ENCODE measurements at regions not wholly inside any gene's neighbourhood (a gene's known extent, or its start where the extent isn't known, plus 50 kb on each side); places are given as distances from the start of the nearest gene placed in this dataset.

GRCh38 chr2:220961143-220961860 lies 610.8 kb downstream of the EPHA4 start:
- no peak for DNase-seq (ENCODE audit: low read depth in 3 of 3)

GRCh38 chr2:220962556-220962955 lies 609.5 kb downstream of the EPHA4 start:
- DNase-seq (ENCODE audit: low read depth in 3 of 3), result no peak

- DNase-seq (ENCODE audit: low read depth in 3 of 3), result no peak
These were observed 609.0 kb downstream of the EPHA4 start for GRCh38 chr2:220963076-220963475.

DNA sequence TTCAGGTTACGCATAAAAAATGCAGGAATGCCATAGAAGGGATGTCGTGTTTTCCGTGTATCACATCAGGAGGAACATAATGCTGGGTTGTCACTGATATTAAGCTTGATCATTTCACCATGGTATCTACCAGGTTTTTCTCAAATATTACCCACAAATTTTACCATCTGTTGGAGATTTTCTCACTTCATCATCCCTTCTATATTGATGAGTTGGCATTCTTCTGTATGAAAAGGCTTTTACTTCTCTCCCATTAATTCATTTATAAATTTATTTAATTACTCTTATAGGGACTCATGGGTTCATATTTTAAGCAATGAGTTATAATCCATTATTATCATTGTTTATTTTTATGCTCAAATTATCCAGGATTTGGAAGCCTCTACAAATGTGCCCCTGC lies 608.2 kb downstream of the EPHA4 start:
- DNase-seq (ENCODE audit: low read depth in 3 of 3), result no peak

- DNase-seq (ENCODE audit: low read depth in 3 of 3), result no peak
These were observed 605.5 kb downstream of the EPHA4 start for GRCh38 chr2:220966636-220967035.

GRCh38 chr2:220969348-220969747 lies 602.8 kb downstream of the EPHA4 start:
- no peak for DNase-seq (ENCODE audit: low read depth in 3 of 3)

DNA sequence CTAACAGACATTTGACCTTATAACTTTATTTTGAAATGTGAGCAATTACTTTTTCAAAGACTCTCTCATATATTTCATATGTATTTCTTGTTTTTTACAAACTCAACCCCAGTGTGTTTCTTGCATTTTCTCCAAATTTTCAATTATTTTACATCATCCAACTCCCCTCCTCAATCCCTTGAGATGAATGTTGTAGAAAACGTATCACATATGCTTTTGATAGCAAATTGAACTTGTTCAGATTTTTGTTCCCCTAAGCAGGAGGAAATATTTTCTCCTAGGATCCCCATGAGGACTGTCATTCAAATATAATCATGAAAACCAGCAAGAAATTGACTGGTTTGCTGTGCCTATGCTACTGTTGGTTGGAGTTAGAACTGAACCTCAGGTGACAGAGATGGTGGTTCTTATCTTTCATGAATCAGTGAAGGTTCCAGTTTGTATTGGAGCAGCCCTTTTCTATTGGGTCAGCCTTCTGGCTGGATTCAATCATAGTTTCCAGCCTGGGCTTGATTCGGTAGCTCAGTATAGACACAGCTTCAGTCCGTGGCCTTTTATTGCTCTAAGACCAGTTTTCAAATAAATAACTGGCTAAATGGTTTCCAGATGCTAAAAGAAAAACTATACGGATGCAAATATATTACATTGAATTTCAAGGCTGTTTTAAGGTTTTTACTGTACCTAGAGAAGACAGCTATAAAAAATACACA lies 591.0 kb downstream of the EPHA4 start:
- DNase-seq (ENCODE audit: low read depth in 3 of 3), result no peak

- no peak for DNase-seq (ENCODE audit: low read depth in 3 of 3)
These were observed 590.2 kb downstream of the EPHA4 start for GRCh38 chr2:220981926-220982325.

DNA sequence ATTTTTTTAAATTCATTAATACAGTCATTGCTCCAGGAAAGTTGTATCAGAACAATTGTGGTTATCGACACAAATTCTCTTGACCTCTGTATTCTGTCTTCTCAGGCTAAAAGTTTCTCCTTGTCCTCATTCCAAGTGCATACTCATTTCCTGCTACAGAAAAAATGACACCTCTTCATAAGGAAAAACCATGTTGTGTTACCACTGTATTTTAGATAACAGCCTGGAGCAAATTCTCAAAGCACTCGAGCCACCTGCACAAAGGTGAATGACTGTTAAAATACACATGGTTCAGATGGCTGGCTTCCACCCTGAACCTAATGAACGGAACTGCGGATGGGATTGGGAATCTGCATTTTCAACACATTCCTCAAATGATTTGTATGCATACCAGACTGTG lies 586.5 kb downstream of the EPHA4 start:
- DNase-seq (ENCODE audit: low read depth in 3 of 3), result no peak

- DNase-seq (ENCODE audit: low read depth in 3 of 3), result no peak
These were observed 584.3 kb downstream of the EPHA4 start for GRCh38 chr2:220987839-220988238.

DNA sequence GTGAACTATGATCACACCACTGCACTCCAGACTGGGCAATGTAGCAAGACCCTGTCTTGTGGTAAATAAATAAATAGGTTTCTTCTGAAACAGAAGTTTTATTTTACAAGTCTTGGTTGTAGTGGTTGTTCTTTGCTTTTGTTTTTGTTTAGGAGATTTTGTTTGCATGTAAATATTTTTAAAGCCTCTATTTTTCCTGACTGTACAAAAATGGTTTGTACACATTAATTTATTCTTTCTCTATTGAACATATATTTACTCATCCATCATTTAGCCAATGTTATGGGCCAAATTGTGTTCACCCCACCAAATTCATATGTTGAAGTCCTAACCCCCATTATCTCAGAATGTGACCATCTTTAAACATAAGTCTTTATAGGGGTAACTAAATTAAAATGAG lies 580.1 kb downstream of the EPHA4 start:
- no peak for DNase-seq (ENCODE audit: low read depth in 3 of 3)

- DNase-seq (ENCODE audit: low read depth in 3 of 3), result no peak
These were observed 577.3 kb downstream of the EPHA4 start for GRCh38 chr2:220994846-220995245.

- DNase-seq (ENCODE audit: low read depth in 3 of 3), result no peak
These were observed 576.5 kb downstream of the EPHA4 start for GRCh38 chr2:220995581-220995980.

GRCh38 chr2:220998156-220998555 lies 573.9 kb downstream of the EPHA4 start:
- no peak for DNase-seq (ENCODE audit: low read depth in 3 of 3)

DNA sequence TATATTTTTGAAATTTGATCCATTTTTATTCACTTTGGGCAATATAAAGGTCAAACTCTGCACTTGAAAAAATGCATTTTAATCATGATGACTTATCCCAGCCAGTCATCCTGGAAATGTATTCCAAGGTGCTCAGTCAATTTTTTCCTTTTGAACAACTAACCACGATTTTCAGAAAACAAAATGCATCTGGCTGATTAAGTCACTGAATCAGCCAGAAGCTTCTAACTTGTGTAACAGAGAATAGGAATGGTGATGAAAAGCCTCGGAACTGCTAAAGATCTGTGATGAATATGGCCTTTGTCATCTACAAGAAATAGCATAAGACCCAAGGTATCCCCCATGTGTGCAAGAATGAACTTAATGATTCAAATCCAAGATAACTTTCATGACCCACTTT lies 572.7 kb downstream of the EPHA4 start:
- no peak for DNase-seq (ENCODE audit: low read depth in 3 of 3)

GRCh38 chr2:221001381-221001801 lies 570.7 kb downstream of the EPHA4 start:
- no peak for DNase-seq (ENCODE audit: low read depth in 3 of 3)

DNA sequence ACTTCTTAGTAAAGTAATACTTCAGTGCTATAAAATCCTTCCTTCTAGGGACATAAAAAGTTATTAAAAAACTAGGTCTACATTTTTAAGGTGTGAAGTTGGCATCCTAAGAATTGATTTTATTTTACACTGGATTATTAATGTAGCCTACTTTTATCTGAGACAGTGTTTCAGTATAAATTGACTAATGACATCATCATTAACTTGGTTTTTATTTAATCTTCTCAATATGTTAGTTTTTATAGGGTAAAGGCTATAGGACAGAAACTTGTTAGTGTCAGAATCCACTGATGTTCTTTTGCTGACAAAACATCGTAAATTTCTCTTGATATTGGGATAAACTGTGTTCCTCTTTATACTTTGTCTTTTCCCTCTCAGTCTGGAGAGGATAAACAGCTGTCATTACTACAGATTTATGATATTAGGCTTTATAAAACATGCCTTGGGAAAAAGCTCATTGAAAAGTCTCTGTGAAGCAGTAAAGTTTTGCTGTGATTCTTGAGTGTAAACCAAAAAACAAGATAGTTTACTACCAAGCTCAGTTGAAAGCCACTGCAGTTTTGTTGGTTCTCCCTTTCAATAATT lies 569.9 kb downstream of the EPHA4 start:
- DNase-seq (ENCODE audit: low read depth in 3 of 3), result no peak

DNA sequence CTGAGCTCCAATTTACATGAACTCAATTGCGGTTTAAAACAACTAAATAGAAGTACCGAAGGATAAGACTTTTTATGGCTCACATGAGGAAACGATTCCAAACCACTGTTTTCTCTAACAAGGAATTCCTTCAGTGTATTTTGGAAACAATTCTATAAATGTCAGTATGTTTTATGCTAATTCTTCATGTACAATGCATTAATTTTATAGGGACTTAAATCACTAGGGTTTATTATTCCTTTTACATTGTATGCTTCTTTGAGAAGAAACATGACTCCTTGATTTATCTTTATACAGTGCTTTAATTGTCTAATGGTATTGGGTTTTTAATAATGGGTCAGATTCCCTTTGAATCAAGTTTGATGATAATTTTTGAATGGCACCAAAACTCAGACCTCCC lies 566.8 kb downstream of the EPHA4 start:
- no peak for DNase-seq (ENCODE audit: low read depth in 3 of 3)

DNA sequence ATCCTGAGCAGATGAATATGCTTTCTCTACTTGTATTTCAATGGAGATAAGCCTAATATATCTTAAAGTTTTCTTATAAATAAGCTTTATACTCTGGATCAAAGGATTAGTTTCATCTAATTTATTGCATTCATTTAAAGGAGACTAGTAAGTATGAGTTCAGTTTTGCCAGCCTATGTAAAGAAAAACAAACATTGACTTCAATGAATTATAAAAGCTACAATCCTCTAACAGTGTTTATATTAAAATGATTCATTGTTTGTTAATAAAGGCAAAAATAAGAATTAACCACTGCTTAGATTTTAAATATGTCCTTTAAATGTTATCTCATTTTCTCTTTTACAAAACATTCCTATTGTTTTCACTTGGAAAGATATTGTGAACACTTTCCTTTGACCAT lies 566.0 kb downstream of the EPHA4 start:
- no peak for DNase-seq (ENCODE audit: low read depth in 3 of 3)

- no peak for DNase-seq (ENCODE audit: low read depth in 3 of 3)
These were observed 555.6 kb downstream of the EPHA4 start for GRCh38 chr2:221016551-221016950.

GRCh38 chr2:221018262-221018661 lies 553.8 kb downstream of the EPHA4 start:
- DNase-seq (ENCODE audit: low read depth in 3 of 3), result no peak

- no peak for DNase-seq (ENCODE audit: low read depth in 3 of 3)
These were observed 552.4 kb downstream of the EPHA4 start for GRCh38 chr2:221019668-221020067.

DNA sequence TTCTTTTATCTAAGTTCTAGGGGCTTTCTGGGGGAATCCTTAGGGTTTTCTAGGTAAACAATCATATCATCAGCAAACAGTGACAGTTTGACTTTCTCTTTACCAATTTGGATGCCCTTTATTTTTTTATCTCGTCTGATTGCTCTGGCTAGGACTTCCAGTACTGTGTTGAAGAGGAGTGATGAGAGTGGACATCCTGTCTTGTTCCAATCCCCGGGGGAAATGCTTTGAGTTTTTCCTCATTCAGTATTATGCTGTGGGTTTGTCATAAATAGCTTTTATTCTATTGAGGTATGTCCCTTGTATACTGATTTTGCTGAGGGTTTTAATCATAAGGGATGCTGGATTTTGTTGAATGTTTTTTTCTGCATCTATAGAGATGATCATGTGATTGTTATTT lies 549.5 kb downstream of the EPHA4 start:
- DNase-seq (ENCODE audit: low read depth in 3 of 3), result no peak

Data from stimulated activated CD4-positive, alpha-beta T cell treated with anti-CD3 and anti-CD28 coated beads, TNF-alpha, amount 100 ng/mL, for 24 hours (primary cell).